ENCODE measurements at regions not wholly inside any gene's neighbourhood (a gene's known extent, or its start where the extent isn't known, plus 50 kb on each side); places are given as distances from the start of the nearest gene placed in this dataset.

- Mint-ChIP-seq H3K9me3 (ENCODE audit: unreplicated experiment) (no peaks in the 10 kb centered on the region), H3K36me3 (ENCODE audit: low read depth, unreplicated experiment) (no peaks in the 10 kb centered on the region), H3K4me1 (ENCODE audit: unreplicated experiment) (peaks cover 22% of the 10 kb centered on the region), H3K27me3 (ENCODE audit: unreplicated experiment) (peaks cover 5% of the 10 kb centered on the region), H3K4me3 (ENCODE audit: unreplicated experiment) (no peak overlapping the region), H3K27ac (ENCODE audit: unreplicated experiment) (no peak overlapping the region)
- no peak for TF ChIP-seq CTCF (IDR thresholded peaks at IDR 0.05; ENCODE audit: unreplicated experiment)
- DNase-seq (ENCODE audit: low spot score), result no peak
Measured at GRCh38 chr5:9712911-9713310, 82.8 kb upstream of the TAS2R1 start.

GRCh38 chr5:9712506-9712905, 82.4 kb upstream of the TAS2R1 start:
- Mint-ChIP-seq H3K36me3 (ENCODE audit: low read depth, unreplicated experiment) (no peaks in the 10 kb centered on the region), H3K4me1 (ENCODE audit: unreplicated experiment) (peaks cover 21% of the 10 kb centered on the region), H3K27ac (ENCODE audit: unreplicated experiment) (no peak overlapping the region), H3K9me3 (ENCODE audit: unreplicated experiment) (no peaks in the 10 kb centered on the region), H3K4me3 (ENCODE audit: unreplicated experiment) (no peak overlapping the region), H3K27me3 (ENCODE audit: unreplicated experiment) (peaks cover 5% of the 10 kb centered on the region)
- TF ChIP-seq CTCF (IDR thresholded peaks at IDR 0.05; ENCODE audit: unreplicated experiment), result no peak
- no peak for DNase-seq (ENCODE audit: low spot score)

GRCh38 chr5:9710069-9710468, 79.9 kb upstream of the TAS2R1 start:
- Mint-ChIP-seq H3K9me3 (ENCODE audit: unreplicated experiment) (no peaks in the 10 kb centered on the region), H3K36me3 (ENCODE audit: low read depth, unreplicated experiment) (no peaks in the 10 kb centered on the region), H3K27me3 (ENCODE audit: unreplicated experiment) (peaks cover 5% of the 10 kb centered on the region), H3K27ac (ENCODE audit: unreplicated experiment) (no peak overlapping the region), H3K4me1 (ENCODE audit: unreplicated experiment) (peaks cover 2% of the 10 kb centered on the region), H3K4me3 (ENCODE audit: unreplicated experiment) (no peak overlapping the region)
- TF ChIP-seq CTCF (IDR thresholded peaks at IDR 0.05; ENCODE audit: unreplicated experiment), result no peak
- no peak for DNase-seq (ENCODE audit: low spot score)

GRCh38 chr5:9707732-9708462, 77.7 kb upstream of the TAS2R1 start:
- TF ChIP-seq CTCF (IDR thresholded peaks at IDR 0.05; ENCODE audit: unreplicated experiment), result no peak
- H3K27ac Mint-ChIP-seq (ENCODE audit: unreplicated experiment), result no peak overlapping the region

GRCh38 chr5:9699681-9700080, 69.5 kb upstream of the TAS2R1 start:
- Mint-ChIP-seq H3K9me3 (ENCODE audit: unreplicated experiment) (no peaks in the 10 kb centered on the region), H3K27ac (ENCODE audit: unreplicated experiment) (no peak overlapping the region), H3K36me3 (ENCODE audit: low read depth, unreplicated experiment) (no peaks in the 10 kb centered on the region), H3K27me3 (ENCODE audit: unreplicated experiment) (peaks cover 3% of the 10 kb centered on the region), H3K4me1 (ENCODE audit: unreplicated experiment) (peaks cover 31% of the 10 kb centered on the region), H3K4me3 (ENCODE audit: unreplicated experiment) (no peak overlapping the region)
- DNase-seq (ENCODE audit: low spot score), result no peak
- TF ChIP-seq CTCF (IDR thresholded peaks at IDR 0.05; ENCODE audit: unreplicated experiment), result no peak

More at GRCh38 chr5:9707732-9708462, 77.7 kb upstream of the TAS2R1 start:
- peaks cover 5% of the 10 kb centered on the region for H3K27me3 Mint-ChIP-seq (ENCODE audit: unreplicated experiment)
- DNase-seq (ENCODE audit: low spot score), result no peak
- H3K36me3 Mint-ChIP-seq (ENCODE audit: low read depth, unreplicated experiment), result no peaks in the 10 kb centered on the region
- peaks cover under 1% of the 10 kb centered on the region for H3K4me1 Mint-ChIP-seq (ENCODE audit: unreplicated experiment)
- no peaks in the 10 kb centered on the region for H3K9me3 Mint-ChIP-seq (ENCODE audit: unreplicated experiment)
- no peak overlapping the region for H3K4me3 Mint-ChIP-seq (ENCODE audit: unreplicated experiment)
